ENCODE measurements at regions not wholly inside any gene's neighbourhood (a gene's known extent, or its start where the extent isn't known, plus 50 kb on each side); places are given as distances from the start of the nearest gene placed in this dataset.

DNA sequence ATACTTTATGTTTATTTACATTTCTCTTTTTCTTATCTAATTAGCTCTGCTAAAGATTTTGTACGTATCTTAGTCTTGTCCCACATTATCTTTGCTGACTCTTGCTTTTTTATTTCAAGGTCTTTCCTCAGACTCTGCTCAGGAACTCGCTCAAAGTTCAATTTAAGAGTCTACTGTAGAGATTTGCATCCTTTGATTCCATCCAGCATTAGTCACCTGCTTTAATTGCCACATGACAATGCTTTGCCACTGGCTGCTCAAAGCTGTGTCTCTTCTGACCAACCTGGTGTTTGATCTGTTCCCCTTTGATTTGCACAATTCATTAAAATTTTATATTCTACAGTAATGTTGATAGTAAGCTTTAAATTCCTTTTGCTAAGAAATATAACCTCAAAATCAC, 157.9 kb upstream of the FREM2 start:
- Mint-ChIP-seq H3K36me3 (ENCODE audit: unreplicated experiment) (no peaks in the 10 kb centered on the region), H3K9me3 (ENCODE audit: unreplicated experiment) (no peaks in the 10 kb centered on the region), H3K27ac (ENCODE audit: unreplicated experiment) (no peak overlapping the region), H3K4me1 (ENCODE audit: unreplicated experiment) (no peaks in the 10 kb centered on the region), H3K4me3 (ENCODE audit: unreplicated experiment) (no peak overlapping the region), H3K27me3 (ENCODE audit: unreplicated experiment) (peaks cover 33% of the 10 kb centered on the region)
- TF ChIP-seq, protein P1, sequence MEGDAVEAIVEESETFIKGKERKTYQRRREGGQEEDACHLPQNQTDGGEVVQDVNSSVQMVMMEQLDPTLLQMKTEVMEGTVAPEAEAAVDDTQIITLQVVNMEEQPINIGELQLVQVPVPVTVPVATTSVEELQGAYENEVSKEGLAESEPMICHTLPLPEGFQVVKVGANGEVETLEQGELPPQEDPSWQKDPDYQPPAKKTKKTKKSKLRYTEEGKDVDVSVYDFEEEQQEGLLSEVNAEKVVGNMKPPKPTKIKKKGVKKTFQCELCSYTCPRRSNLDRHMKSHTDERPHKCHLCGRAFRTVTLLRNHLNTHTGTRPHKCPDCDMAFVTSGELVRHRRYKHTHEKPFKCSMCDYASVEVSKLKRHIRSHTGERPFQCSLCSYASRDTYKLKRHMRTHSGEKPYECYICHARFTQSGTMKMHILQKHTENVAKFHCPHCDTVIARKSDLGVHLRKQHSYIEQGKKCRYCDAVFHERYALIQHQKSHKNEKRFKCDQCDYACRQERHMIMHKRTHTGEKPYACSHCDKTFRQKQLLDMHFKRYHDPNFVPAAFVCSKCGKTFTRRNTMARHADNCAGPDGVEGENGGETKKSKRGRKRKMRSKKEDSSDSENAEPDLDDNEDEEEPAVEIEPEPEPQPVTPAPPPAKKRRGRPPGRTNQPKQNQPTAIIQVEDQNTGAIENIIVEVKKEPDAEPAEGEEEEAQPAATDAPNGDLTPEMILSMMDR (IDR thresholded peaks at IDR 0.05): no peak
- no peak for DNase-seq (ENCODE audit: extremely low spot score, unreplicated experiment)

DNA sequence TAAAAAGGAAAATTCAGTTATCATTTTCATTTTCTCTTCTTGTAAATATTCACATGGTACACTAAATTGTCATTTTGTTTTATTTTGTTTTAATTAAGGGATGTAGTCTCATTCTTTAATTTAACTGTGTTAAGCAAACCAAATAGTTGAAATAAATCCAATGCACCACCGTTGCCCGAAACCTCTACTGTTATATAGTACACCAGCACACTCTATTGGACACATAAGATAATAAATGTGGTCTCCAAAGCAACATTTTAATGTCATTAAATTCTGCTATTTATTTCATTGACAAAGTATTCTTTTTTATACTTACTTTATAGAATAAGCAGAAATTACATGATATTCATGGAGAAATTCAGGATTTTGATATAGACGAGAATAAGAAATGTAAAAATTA, 156.4 kb upstream of the FREM2 start:
- Mint-ChIP-seq H3K4me3 (ENCODE audit: unreplicated experiment) (no peak overlapping the region), H3K27ac (ENCODE audit: unreplicated experiment) (no peak overlapping the region), H3K4me1 (ENCODE audit: unreplicated experiment) (no peaks in the 10 kb centered on the region), H3K9me3 (ENCODE audit: unreplicated experiment) (no peaks in the 10 kb centered on the region), H3K36me3 (ENCODE audit: unreplicated experiment) (no peaks in the 10 kb centered on the region), H3K27me3 (ENCODE audit: unreplicated experiment) (peaks cover 29% of the 10 kb centered on the region)
- no peak for DNase-seq (ENCODE audit: extremely low spot score, unreplicated experiment)
- TF ChIP-seq, protein P1 (IDR thresholded peaks at IDR 0.05): peak; percentile 44

DNA sequence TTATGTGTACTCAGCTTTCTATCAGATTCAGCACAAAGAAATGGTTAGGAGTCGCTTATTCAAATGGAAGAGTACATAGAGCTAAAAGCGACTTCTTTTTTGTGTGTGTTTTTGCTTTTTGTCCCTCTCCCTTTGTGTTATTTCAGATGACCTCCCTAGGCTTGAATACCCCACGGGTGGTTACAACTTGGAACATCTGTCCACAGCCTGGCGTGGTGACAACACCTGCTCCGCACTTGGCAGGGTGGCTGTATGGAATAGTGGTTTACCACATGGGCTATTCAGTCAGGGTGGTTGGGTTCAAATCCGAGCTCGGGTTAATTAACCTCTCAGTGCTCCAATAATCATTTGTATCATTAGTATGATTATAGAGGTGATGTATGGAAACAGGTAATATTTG, 151.6 kb upstream of the FREM2 start:
- Mint-ChIP-seq H3K4me3 (ENCODE audit: unreplicated experiment) (no peak overlapping the region), H3K36me3 (ENCODE audit: unreplicated experiment) (no peaks in the 10 kb centered on the region), H3K9me3 (ENCODE audit: unreplicated experiment) (no peaks in the 10 kb centered on the region), H3K4me1 (ENCODE audit: unreplicated experiment) (no peaks in the 10 kb centered on the region), H3K27me3 (ENCODE audit: unreplicated experiment) (peaks cover 14% of the 10 kb centered on the region), H3K27ac (ENCODE audit: unreplicated experiment) (no peak overlapping the region)
- TF ChIP-seq, protein P1 (IDR thresholded peaks at IDR 0.05): no peak
- DNase-seq (ENCODE audit: extremely low spot score, unreplicated experiment): no peak

DNA sequence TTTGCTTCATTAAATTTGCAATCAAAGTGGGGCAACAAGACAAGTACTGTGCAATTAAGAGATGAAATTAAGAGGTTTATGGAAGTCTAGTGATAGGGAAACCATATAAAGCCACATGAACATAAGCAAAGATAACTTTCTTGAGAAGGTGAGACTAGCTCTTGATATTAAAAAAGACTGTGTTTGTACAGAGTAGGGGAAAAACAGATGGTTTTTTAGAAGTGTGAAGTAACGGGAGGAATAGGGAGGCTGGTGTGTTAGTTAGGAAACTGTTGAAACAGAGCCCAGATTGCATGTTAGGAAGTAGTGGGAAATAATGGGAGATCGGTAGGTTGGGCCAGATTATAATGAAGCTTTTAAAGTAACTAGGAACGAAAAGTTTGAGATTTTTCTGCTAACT, 149.8 kb upstream of the FREM2 start:
- H3K36me3 Mint-ChIP-seq (ENCODE audit: unreplicated experiment): no peaks in the 10 kb centered on the region
- H3K9me3 Mint-ChIP-seq (ENCODE audit: unreplicated experiment): no peaks in the 10 kb centered on the region
- TF ChIP-seq, protein P1 (IDR thresholded peaks at IDR 0.05): no peak
- no peak overlapping the region for H3K27ac Mint-ChIP-seq (ENCODE audit: unreplicated experiment)
- no peak for DNase-seq (ENCODE audit: extremely low spot score, unreplicated experiment)
- no peaks in the 10 kb centered on the region for H3K4me1 Mint-ChIP-seq (ENCODE audit: unreplicated experiment)
- no peak overlapping the region for H3K4me3 Mint-ChIP-seq (ENCODE audit: unreplicated experiment)
- peaks cover 14% of the 10 kb centered on the region for H3K27me3 Mint-ChIP-seq (ENCODE audit: unreplicated experiment)

DNA sequence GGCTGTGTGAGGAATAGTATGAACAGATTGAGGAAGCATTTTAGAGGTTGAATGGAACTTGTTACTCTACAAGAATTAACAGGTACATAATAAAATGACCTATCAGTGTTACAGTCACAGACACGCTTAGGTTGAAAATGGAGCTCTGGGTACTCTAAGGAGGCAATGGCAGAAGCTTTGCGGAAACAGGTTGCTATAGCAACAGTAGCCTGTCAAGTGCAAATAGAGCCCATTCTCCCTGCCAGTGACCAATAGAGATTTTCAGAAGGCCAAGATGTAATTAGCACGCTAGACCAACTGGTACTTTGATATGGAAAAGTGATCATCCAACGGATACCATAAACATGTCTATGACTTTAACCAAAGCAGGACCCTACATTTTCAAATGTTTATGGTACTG, 148.5 kb upstream of the FREM2 start:
- TF ChIP-seq, protein P1 (IDR thresholded peaks at IDR 0.05): no peak
- DNase-seq (ENCODE audit: extremely low spot score, unreplicated experiment): no peak
- H3K4me1 Mint-ChIP-seq (ENCODE audit: unreplicated experiment): no peaks in the 10 kb centered on the region
- no peaks in the 10 kb centered on the region for H3K9me3 Mint-ChIP-seq (ENCODE audit: unreplicated experiment)
- H3K27ac Mint-ChIP-seq (ENCODE audit: unreplicated experiment): no peak overlapping the region
- H3K27me3 Mint-ChIP-seq (ENCODE audit: unreplicated experiment): peaks cover 11% of the 10 kb centered on the region
- no peak overlapping the region for H3K4me3 Mint-ChIP-seq (ENCODE audit: unreplicated experiment)
- H3K36me3 Mint-ChIP-seq (ENCODE audit: unreplicated experiment): no peaks in the 10 kb centered on the region

All from osteocyte (in vitro differentiated cells).